GM23338 (cell line): ENCODE measurements at regions not wholly inside any gene's neighbourhood (a gene's known extent, or its start where the extent isn't known, plus 50 kb on each side); places are given as distances from the start of the nearest gene placed in this dataset.
A peak's percentile ranks its signal among the peaks of the same experiment; 100 is the strongest.

Experiments
- ATAC-seq: fragments of 200-7000 bp; cut with Tn5 transposase; 3 replicates; pipeline ENCODE4 v1.9.1; 2020
- DNase-seq: peaks from one replicate; pipeline ENCODE4 v3.0.0-alpha.2; 2015; ENCODE audit warnings: low spot score
- H2AFZ ChIP-seq: fragments of 200-600 bp; sonication (generic); 2 replicates; pipeline ENCODE4 v1.8.0; 2016; ENCODE audit warnings: antibody characterized with exemption, mild to moderate bottlenecking, moderate library complexity
- H3F3A ChIP-seq: fragments of 200-600 bp; sonication (generic); replicated peaks from 2 replicates; pipeline ENCODE4 v1.8.0; 2017; ENCODE audit warnings: antibody characterized with exemption, mixed run types, low read depth
- H3K27ac ChIP-seq: fragments of 200-600 bp; sonication (generic); 2 replicates; pipeline ENCODE4 v1.6.1; 2016; ENCODE audit warnings: low read depth
- H3K27me3 ChIP-seq: fragments of 200-600 bp; sonication (generic); 2 replicates; pipeline ENCODE4 v1.8.0; 2016; ENCODE audit warnings: mild to moderate bottlenecking, mixed run types, moderate library complexity; ENCODE audit not compliant: insufficient read depth
- H3K36me3 ChIP-seq: fragments of 200-600 bp; sonication (generic); 2 replicates; pipeline ENCODE4 v1.8.0; 2016; ENCODE audit warnings: mild to moderate bottlenecking; ENCODE audit not compliant: insufficient read depth
- H3K4me1 ChIP-seq: fragments of 200-600 bp; sonication (generic); 2 replicates; pipeline ENCODE4 v1.8.0; 2016; ENCODE audit warnings: mild to moderate bottlenecking, moderate library complexity; ENCODE audit not compliant: insufficient read depth
- H3K4me2 ChIP-seq: fragments of 200-600 bp; sonication (generic); 2 replicates; pipeline ENCODE4 v1.7.1; 2017; ENCODE audit warnings: mixed run types
- H3K4me3 ChIP-seq: fragments of 200-600 bp; sonication (generic); 2 replicates; pipeline ENCODE4 v1.6.1; 2016; ENCODE audit warnings: mixed run types
- H3K79me2 ChIP-seq: fragments of 200-600 bp; sonication (generic); replicated peaks from 2 replicates; pipeline ENCODE4 v1.8.0; 2017; ENCODE audit warnings: mild to moderate bottlenecking; ENCODE audit not compliant: insufficient read depth
- H3K9me2 ChIP-seq: fragments of 200-600 bp; sonication (generic); 2 replicates; pipeline ENCODE4 v1.8.0; 2017; ENCODE audit not compliant: insufficient read depth
- H4K20me1 ChIP-seq: fragments of 200-600 bp; sonication (generic); replicated peaks from 2 replicates; pipeline ENCODE4 v1.8.0; 2017; ENCODE audit warnings: mild to moderate bottlenecking; ENCODE audit not compliant: insufficient read depth
- H3K27ac Mint-ChIP-seq: 2 replicates; pipeline ENCODE4 v1.8.0; 2020; ENCODE audit warnings: inconsistent platforms, mild to moderate bottlenecking, moderate library complexity, mixed read lengths
- H3K27me3 Mint-ChIP-seq: 3 replicates; pipeline ENCODE4 v1.8.0; 2022; ENCODE audit warnings: low read depth, mild to moderate bottlenecking, moderate library complexity, mixed read lengths, inconsistent platforms; ENCODE audit not compliant: insufficient read depth, poor library complexity
- H3K36me3 Mint-ChIP-seq: 3 replicates; pipeline ENCODE4 v1.8.0; 2021; ENCODE audit warnings: low read depth, mild to moderate bottlenecking, inconsistent platforms, moderate library complexity, mixed read lengths
- H3K4me1 Mint-ChIP-seq: 3 replicates; pipeline ENCODE4 v1.8.0; 2020; ENCODE audit warnings: mild to moderate bottlenecking, inconsistent platforms, mixed read lengths
- H3K4me3 Mint-ChIP-seq: 3 replicates; pipeline ENCODE4 v1.8.0; 2021; ENCODE audit warnings: moderate library complexity, mild to moderate bottlenecking, inconsistent platforms, mixed read lengths
- H3K9me3 Mint-ChIP-seq: 3 replicates; pipeline ENCODE4 v1.8.0; 2020; ENCODE audit warnings: moderate library complexity, mild to moderate bottlenecking, inconsistent platforms, mixed read lengths
- CREB1 ChIP-seq: fragments of 250-450 bp; sonication (Bioruptor Pico); IDR thresholded peaks from 2 replicates; pipeline ENCODE4 v1.5.0; 2020; ENCODE audit warnings: low read depth, mild to moderate bottlenecking, moderate library complexity
- CTCF ChIP-seq, 2 experiments: fragments of 200-600 bp in 1 of 2; sonication (generic) in 1 of 2; conservative IDR thresholded peaks; 2 replicates each; pipeline versions ENCODE4 v1.5.1 to v1.6.1; 2016 to 2017; ENCODE audit warnings: antibody characterized with exemption in 2 of 2, low read depth in 2 of 2, mild to moderate bottlenecking in 2 of 2, moderate library complexity in 1 of 2
- EZH2 ChIP-seq: fragments of 200-600 bp; sonication (generic); IDR thresholded peaks from one replicate; pipeline ENCODE4 v1.8.0; 2017; ENCODE audit warnings: antibody characterized with exemption, mild to moderate bottlenecking, low read depth; ENCODE audit not compliant: unreplicated experiment
- EZH2phosphoT487 ChIP-seq: fragments of 200-600 bp; sonication (generic); IDR thresholded peaks from one replicate; pipeline ENCODE4 v1.8.1; 2018; ENCODE audit warnings: antibody characterized with exemption; ENCODE audit not compliant: unreplicated experiment
- JUNB ChIP-seq: IDR thresholded peaks from one replicate; pipeline ENCODE4 v1.6.1; 2016; ENCODE audit warnings: antibody characterized with exemption; ENCODE audit not compliant: unreplicated experiment
- NANOG ChIP-seq: IDR thresholded peaks from 2 replicates; pipeline ENCODE4 v1.6.1; 2016; ENCODE audit warnings: antibody characterized with exemption, borderline replicate concordance
- POLR2AphosphoS5 ChIP-seq: IDR thresholded peaks from 2 replicates; pipeline ENCODE4 v1.6.1; 2016; ENCODE audit warnings: antibody characterized with exemption, low read depth
- REST ChIP-seq: IDR thresholded peaks from one replicate; pipeline ENCODE4 v1.6.1; 2018; ENCODE audit warnings: antibody characterized with exemption; ENCODE audit not compliant: unreplicated experiment
- STAT1 ChIP-seq: IDR thresholded peaks from one replicate; pipeline ENCODE4 v1.6.1; 2016; ENCODE audit warnings: antibody characterized with exemption; ENCODE audit not compliant: unreplicated experiment
- ZNF114 ChIP-seq: fragments of 250-450 bp; sonication (Bioruptor Pico); IDR thresholded peaks from 2 replicates; pipeline ENCODE4 v1.5.0; 2020; ENCODE audit warnings: mild to moderate bottlenecking, moderate library complexity
- ZNF331 ChIP-seq: fragments of 250-450 bp; sonication (Bioruptor Pico); IDR thresholded peaks from 2 replicates; pipeline ENCODE4 v1.5.0; 2020; ENCODE audit warnings: low read depth, mild to moderate bottlenecking, moderate library complexity
- ZNF462 ChIP-seq: fragments of 250-450 bp; sonication (Bioruptor Pico); IDR thresholded peaks from 2 replicates; pipeline ENCODE4 v1.5.0; 2020; ENCODE audit warnings: mild to moderate bottlenecking, moderate library complexity
- TF ChIP-seq, protein P1 (sequence below): IDR thresholded peaks from 2 replicates; pipeline ENCODE4 v1.6.1; 2016; ENCODE audit warnings: antibody characterized with exemption

GRCh38 chr16:86289907-86290306 is 220.4 kb upstream of the FOXF1 start:
- no peak overlapping the region for H3K27ac ChIP-seq
- H3K4me1 ChIP-seq, result peaks cover 45% of the 10 kb centered on the region
- 0 out of 2 replicates have a peak, but pooled peaks cover 9% of the 10 kb centered on the region for H3F3A ChIP-seq
- peak overlapping the region; percentile 95; the same call in 1 of the 2 replicates for H3K4me2 ChIP-seq
- Mint-ChIP-seq H3K4me3 (no peak overlapping the region; the same call in 2 of the 3 replicates), H3K27ac (no peak overlapping the region), H3K4me1 (peaks cover 40% of the 10 kb centered on the region), H3K36me3 (no peaks in the 10 kb centered on the region), H3K9me3 (no peaks in the 10 kb centered on the region), H3K27me3 (peaks cover 76% of the 10 kb centered on the region)
- no peaks in the 10 kb centered on the region for H4K20me1 ChIP-seq
- no peaks in the 10 kb centered on the region for H3K79me2 ChIP-seq
- no peaks in the 10 kb centered on the region for H3K36me3 ChIP-seq
- ATAC-seq (no peak), DNase-seq (no peak)
- no peaks in the 10 kb centered on the region for H3K9me2 ChIP-seq
- no peak overlapping the region for H3K4me3 ChIP-seq
- H3K27me3 ChIP-seq, result peaks cover 73% of the 10 kb centered on the region
- no peak overlapping the region for H2AFZ ChIP-seq
- TF ChIP-seq REST (no peak), NANOG (no peak), STAT1 (no peak), POLR2AphosphoS5 (no peak), ZNF462 (CRISPR knock-in tag) (no peak), CREB1 (CRISPR knock-in tag) (no peak), ZNF331 (CRISPR knock-in tag) (no peak), EZH2 (no peak), ZNF114 (CRISPR knock-in tag) (no peak), CTCF (conservative IDR thresholded peaks at IDR 0.05; ENCODE audit: low read depth in 2 of 2) (no peak), JUNB (no peak), EZH2phosphoT487 (no peak)
- TF ChIP-seq, protein P1, sequence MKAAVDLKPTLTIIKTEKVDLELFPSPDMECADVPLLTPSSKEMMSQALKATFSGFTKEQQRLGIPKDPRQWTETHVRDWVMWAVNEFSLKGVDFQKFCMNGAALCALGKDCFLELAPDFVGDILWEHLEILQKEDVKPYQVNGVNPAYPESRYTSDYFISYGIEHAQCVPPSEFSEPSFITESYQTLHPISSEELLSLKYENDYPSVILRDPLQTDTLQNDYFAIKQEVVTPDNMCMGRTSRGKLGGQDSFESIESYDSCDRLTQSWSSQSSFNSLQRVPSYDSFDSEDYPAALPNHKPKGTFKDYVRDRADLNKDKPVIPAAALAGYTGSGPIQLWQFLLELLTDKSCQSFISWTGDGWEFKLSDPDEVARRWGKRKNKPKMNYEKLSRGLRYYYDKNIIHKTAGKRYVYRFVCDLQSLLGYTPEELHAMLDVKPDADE, result no peak
